GM21381 (cell line): ENCODE measurements at regions not wholly inside any gene's neighbourhood (a gene's known extent, or its start where the extent isn't known, plus 50 kb on each side); places are given as distances from the start of the nearest gene placed in this dataset.

Experiments
- ATAC-seq: cut with Tn5 transposase; IDR thresholded peaks from one replicate; pipeline ENCODE4 v1.9.1; 2021; ENCODE audit warnings: mild to moderate bottlenecking, moderate library complexity; ENCODE audit not compliant: unreplicated experiment

- no peak for ATAC-seq
Observed at GRCh38 chr2:9086465-9086864, 83.0 kb upstream of the MBOAT2 start.

GRCh38 chr2:9085353-9085752 is 81.9 kb upstream of the MBOAT2 start:
- no peak for ATAC-seq

GRCh38 chr2:9083287-9083686 is 79.8 kb upstream of the MBOAT2 start:
- no peak for ATAC-seq

GRCh38 chr2:9082158-9082557 is 78.7 kb upstream of the MBOAT2 start:
- ATAC-seq: no peak

- ATAC-seq: no peak
Observed at GRCh38 chr2:9081750-9082149, 78.3 kb upstream of the MBOAT2 start.

- ATAC-seq: no peak
Observed at GRCh38 chr2:9078405-9078804, 74.9 kb upstream of the MBOAT2 start.

GRCh38 chr2:9077691-9078090 is 74.2 kb upstream of the MBOAT2 start:
- ATAC-seq: no peak

- no peak for ATAC-seq
Observed at GRCh38 chr2:9076755-9077154, 73.3 kb upstream of the MBOAT2 start.

- no peak for ATAC-seq
Observed at GRCh38 chr2:9076210-9076609, 72.7 kb upstream of the MBOAT2 start.

GRCh38 chr2:9074930-9075329 is 71.4 kb upstream of the MBOAT2 start:
- ATAC-seq: no peak

- no peak for ATAC-seq
Observed at GRCh38 chr2:9071584-9072124, 68.2 kb upstream of the MBOAT2 start.

GRCh38 chr2:9071032-9071431 is 67.5 kb upstream of the MBOAT2 start:
- ATAC-seq: no peak

GRCh38 chr2:9069543-9069942 is 66.1 kb upstream of the MBOAT2 start:
- ATAC-seq: no peak

GRCh38 chr2:9065901-9066300 is 62.4 kb upstream of the MBOAT2 start:
- no peak for ATAC-seq

GRCh38 chr2:9063023-9063606 is 59.6 kb upstream of the MBOAT2 start:
- no peak for ATAC-seq

- ATAC-seq: no peak
Observed at GRCh38 chr2:9060819-9061218, 57.3 kb upstream of the MBOAT2 start.

GRCh38 chr2:9057939-9058761 is 54.7 kb upstream of the MBOAT2 start:
- ATAC-seq: no peak

GRCh38 chr2:9055471-9055870 is 52.0 kb upstream of the MBOAT2 start:
- ATAC-seq: no peak

- no peak for ATAC-seq
Observed at GRCh38 chr2:9053534-9053931, 50.0 kb upstream of the MBOAT2 start.
